ENCODE measurements at regions not wholly inside any gene's neighbourhood (a gene's known extent, or its start where the extent isn't known, plus 50 kb on each side); places are given as distances from the start of the nearest gene placed in this dataset.
"Not testable (repeated sequence)": the region's sequence is repeated elsewhere in the genome, so short reads cannot be mapped to it uniquely, and the experiment has no call there.

DNA sequence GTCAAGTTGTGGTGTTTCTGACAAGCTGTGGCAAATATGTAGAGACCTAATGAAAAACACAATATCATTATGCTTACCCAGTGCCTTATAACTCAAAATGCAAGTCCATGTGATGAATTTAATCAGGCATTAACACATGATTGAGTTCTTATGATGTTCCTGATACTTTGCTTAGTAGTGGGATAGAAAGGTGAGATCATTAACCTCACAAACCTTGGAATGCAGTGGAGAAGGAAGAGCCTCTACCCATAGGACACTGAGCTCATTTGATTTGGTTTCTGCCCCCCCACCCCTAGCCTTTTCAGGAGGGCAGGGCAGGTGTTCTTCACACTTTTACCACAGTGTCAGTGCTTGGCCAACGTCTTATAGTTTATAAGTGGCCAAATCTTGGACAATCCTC lies 683.6 kb upstream of the CPEB2 start:
- DNase-seq (ENCODE audit: low read depth) = no peak

DNA sequence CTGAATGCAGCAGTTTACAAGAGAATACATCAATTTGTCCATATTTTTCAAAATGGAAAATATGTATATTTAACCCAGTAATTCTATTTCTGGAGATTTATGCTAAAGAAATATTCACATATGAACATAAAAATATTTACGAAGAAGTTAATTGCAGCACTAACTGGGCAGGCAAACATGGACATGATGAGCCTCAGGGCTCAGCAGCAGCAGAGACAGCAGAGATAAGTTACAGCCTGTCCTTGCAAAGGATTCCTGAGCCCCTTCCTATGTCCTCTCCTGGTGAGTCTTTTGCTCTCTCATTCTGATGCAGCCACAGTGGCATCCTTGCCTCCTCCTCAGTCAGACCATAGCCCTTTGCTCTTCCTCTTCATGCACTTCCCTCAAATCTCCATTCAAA lies 680.6 kb upstream of the CPEB2 start:
- DNase-seq (ENCODE audit: low read depth) = no peak

DNA sequence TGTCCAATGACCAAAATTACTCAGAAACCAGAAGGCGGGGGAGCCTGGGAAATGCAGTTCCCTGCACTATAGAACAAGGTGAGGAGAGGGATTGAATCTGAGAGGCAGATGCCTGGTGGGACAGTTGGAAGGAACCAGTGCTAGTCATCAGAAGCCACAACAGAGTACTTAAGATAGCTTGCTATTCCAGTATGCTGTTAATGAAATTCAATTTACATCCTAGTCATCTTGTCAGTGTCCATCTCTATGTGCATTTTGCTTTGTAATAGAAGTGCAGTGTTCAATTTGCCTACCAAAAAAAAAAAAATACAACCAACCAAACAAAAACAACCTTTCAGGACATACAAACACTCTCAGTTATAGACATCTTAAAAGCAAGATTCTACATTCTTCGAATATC lies 679.1 kb upstream of the CPEB2 start:
- DNase-seq (ENCODE audit: low read depth) = no peak

DNA sequence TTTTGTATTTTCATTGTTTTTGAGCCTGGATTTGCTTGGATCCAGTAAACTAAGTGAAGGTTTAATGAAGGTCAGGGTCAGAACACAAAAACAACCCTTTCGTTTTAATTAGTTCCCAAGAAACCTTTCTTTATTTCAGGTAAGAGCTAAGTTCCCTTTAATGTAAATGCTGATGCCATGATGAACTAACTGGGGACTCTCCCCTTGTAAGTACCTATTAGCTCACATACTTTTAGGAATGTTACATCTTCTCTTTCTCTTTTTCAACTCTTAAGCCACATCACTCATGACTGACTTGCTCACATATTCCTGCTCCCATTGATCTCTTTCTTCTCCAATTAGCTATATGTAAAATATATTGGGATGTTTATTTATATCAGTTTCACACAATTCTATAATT lies 673.1 kb upstream of the CPEB2 start:
- no peak for DNase-seq (ENCODE audit: low read depth)

DNA sequence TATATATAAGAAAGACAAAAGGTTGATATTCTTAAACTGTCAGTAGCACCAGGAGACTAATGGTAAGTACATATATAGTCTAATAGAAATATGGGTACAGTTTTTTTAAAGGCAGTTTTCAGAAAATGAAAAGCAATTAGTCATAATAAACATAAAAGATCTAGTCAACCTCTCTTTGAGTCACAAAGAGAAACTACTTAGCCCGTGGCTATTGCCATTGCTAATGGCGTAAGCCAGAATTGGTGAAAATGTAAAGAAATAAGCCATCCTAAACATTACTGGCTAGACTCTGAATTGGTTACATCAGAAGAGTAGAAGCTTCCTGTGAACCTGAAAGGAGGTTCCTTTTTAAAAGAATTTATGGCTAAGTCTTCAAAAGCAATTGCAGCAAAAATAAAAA lies 668.7 kb upstream of the CPEB2 start:
- no peak for DNase-seq (ENCODE audit: low read depth)

DNA sequence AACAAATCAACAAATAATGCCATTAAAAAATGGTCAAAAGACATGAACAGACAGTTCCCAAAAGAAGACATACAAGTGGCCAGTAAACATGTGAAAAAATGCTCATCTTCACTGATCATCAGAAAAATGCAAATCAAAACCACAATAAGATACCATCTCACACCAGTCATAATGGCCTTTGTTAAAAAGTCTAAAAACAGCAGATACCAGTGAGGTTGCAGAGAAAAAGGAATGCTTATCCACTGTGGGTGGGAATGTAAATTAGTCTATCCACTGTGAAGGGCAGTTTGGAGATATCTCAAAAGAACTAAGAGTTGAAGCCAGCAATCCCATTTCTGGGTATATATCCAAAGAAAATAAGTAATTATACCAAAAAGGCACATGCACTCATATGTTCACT lies 668.1 kb upstream of the CPEB2 start:
- no peak for DNase-seq (ENCODE audit: low read depth)

DNA sequence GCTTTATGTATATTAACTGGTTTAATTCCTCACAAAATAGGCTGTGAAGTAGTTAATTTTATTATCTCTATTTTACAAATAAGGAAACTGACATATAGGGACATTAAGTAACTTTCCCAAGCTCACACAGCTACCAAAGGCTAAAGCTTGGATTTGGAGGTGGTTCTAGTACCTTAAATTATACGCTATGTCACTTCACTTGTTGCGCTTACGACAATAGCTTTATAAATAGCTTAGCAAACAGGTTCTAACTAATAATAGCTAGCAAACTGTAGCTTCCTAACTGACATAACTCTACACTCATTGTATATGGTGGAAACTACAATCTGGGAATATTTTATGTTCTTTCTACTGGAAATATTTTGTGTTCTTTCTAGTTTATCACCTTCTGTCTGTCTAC lies 666.4 kb upstream of the CPEB2 start:
- DNase-seq (ENCODE audit: low read depth) = no peak

DNA sequence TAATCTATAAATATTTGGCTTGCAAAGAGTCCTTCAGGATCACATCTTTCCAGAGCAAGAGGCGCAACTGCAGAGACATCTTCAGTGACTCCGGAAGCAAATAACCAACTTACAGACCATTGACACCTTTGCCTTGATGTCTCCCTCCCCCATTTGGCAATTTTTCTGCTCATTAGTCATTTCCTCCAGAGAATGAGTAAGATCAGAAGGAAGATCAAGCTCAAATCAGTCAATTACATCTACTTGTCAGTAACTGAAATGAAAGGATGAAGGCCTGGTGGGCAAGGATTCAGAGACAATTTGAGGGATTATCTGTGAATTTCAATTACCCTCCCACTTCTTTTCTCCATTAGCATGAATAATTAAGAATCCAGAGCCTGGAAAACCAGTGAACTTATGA lies 665.6 kb upstream of the CPEB2 start:
- no peak for DNase-seq (ENCODE audit: low read depth)

DNA sequence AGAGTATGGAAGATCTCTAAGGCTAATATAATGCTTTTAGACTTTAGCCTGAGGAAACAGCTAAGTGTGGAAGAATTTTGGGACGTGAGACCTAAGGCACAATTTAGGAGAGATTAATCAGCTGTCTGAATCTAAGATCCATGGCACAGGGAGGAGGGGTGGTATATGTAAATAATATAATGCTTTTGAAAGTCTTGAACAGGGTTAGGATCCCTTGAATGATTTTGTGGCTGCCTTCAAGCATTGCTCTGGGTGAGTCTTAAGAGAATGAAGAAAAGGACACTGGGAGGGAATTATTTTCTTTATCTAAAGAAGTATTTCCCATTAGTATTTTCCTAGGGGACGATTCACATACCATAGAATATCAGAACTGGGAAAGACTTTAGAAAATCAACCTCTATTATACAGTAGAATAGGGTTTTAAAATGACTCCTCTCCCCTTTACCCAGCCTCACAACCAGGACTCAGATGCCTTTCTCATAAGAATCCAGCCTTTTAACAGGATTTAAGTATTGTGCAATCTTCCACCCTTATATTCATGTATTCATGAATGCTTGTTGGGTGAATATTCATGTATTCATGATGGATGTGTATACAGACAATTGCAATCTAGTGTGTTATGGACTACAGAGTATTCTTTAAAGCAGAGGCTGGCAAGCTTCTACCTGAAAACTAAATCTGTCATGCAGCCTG lies 664.2 kb upstream of the CPEB2 start:
- DNase-seq (ENCODE audit: low read depth) = no peak

DNA sequence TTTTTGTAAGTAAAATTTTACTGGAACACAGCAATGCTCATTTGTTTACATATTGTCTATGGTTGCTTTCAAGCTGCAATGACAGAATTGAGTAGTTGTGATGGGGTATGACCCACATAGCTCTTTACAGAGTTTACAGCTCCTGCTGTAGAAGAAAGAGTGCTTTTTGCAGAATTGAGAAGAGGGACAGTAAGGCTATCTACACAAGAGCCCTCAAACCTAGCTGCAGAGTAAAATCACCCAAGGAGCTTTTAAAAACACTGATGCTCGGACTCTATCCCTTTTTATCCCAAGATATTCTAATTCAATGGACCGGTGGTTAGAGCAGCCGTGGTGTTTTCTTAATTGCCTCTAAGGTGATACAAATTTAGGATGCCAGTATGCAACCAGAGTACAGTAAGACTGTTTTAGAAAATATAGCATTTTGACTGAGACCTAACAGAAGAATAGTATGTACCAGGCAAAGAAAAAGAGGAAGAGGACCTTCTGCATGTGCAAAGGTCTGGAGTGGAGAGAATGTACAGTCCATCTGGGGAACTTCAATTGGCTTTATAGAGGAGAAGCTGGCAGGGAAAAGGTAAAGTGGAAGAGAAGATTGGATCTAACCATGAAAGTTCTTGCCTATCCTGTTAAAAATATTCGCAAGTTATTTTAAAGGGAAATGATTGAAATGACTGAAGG lies 663.6 kb upstream of the CPEB2 start:
- no peak for DNase-seq (ENCODE audit: low read depth)

DNA sequence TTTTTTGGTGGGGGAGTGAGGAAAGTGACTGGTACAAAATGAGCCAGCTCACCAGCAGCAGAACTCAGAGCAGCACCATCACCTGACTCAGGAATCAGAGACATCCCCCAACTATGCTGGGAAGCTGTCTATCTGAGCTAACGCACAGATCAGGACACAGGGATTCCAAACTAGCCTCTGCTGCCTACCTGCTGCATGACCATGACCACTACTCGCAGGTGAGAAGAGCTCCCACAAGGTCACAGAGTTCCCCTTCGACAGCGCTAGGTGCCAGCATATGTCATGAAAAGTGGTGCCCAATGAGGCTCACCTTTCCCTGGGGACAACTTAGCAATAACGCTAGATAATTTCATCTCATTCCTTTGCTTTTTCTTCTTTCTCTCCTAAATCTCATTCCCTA lies 662.6 kb upstream of the CPEB2 start:
- no peak for DNase-seq (ENCODE audit: low read depth)

DNA sequence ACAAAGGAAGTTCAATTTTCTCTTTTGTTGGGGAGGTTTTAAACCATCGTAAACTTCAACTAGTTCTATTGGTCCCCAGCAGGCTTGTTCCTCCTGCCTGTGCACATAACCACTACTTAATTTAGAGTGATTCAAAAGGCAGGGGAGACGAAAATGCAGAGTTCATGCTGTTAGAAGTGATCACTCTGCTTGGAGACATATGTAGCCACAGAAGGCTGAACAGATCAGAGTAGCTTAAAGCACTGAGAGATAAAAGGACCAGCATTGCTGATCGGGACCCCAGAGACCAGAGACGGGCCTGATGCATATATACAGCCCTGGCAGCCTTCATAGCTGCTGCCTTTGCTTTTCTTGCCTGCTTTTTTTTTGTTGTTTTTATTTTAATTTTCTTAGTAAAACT lies 662.0 kb upstream of the CPEB2 start:
- DNase-seq (ENCODE audit: low read depth) = no peak

DNA sequence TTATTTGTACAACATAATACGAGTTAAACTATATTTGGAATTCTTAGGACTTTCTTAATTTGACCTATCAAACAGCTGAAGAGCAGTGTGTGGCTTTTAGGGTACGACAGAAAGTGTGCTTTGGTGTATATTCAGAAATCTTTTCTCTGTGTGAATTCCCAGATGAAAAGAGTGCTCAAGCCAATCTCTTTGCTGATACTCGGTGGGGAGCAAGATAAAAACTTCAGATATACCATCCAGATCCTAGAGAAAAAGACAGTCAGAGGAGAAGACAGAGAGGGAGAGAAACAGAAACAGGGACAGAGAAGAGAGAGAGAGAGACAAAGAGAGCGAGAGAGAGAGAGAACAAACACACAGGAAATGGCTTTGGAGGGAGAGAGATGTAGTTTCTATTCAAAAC lies 658.3 kb upstream of the CPEB2 start:
- no peak for DNase-seq (ENCODE audit: low read depth)

DNA sequence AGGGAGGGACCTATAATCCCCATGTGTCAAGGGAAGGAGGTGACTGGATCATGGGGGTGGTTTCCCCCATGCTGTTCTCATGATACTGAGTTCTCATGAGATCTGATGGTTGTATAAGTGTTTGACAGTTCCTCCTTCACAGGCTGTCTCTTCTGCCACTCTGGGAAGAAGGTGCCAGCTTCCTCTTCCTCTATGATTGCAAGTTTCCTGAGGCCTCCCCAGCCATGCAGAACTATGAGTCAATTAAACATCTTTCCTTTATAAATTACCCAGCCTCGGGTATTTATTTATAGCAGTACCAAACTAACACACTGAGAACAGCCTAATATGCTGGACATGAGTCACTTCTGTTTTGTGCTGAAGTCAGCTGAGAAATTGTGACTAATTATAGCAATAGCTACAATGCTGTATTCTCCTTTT lies 656.9 kb upstream of the CPEB2 start:
- DNase-seq (ENCODE audit: low read depth) = no peak

DNA sequence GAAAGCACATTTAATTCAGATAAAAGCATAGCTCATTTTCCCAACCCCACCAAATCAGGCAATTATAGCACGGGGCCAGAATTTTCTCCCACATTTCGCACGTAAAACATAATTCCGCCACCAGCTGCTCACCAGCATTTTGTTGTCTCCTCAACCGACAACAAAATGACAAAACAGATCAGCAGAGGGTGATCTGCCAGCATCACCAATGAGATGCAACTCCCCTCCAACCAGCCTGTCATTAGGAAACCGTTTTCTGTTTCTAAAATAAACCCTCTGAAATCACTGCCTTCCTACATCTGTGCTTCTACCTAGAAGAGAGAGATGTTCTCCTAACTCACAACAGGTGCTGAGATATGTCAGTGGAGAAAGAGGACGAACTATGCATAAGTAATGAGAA lies 654.8 kb upstream of the CPEB2 start:
- no peak for DNase-seq (ENCODE audit: low read depth)

DNA sequence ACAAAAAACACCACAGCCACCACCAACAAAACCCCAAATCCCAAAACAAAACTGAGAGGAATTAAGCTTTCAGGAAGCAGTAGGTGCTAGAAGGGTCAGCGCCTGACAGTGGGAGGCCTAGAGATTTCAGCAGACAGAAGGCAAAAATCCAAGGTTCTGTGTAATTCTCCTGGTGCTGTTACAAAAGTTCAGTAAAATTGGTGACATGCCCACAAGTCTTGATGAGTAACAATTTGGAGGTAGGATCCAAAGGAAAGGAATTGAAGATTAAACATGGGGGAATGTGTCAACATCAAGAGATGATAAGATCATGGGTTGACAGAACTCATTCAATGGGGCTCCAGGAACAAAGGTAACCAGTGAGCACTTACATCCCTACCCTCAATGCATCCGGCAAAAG lies 653.8 kb upstream of the CPEB2 start:
- no peak for DNase-seq (ENCODE audit: low read depth)

DNA sequence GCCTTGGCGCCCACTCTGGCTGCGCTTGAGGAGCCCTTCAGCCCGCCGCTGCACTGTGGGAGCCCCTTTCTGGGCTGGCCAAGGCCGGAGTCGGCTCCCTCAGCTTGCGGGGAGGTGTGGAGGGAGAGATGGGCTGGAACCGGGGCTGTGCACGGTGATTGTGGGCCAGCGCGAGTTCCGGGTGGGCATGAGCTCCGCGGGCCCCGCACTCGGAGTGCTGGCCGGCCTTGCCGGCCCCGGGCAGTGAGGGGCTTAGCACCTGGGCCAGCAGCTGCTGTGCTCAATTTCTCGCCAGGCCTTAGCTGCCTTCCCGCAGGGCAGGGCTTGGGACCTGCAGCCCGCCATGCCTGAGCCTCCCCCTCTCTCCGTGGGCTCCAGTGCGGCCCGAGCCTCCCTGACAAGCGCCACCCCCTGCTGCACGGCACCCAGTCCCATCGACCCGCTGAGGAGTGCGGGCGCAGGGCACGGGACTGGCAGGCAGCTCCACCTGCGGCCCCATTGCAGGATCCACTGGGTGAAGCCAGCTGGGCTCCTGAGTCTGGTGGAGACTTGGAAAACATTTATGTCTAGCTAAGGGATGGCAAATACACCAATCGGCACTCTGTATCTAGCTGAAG lies 643.6 kb upstream of the CPEB2 start:
- DNase-seq (ENCODE audit: low read depth) = not testable (repeated sequence)

DNA sequence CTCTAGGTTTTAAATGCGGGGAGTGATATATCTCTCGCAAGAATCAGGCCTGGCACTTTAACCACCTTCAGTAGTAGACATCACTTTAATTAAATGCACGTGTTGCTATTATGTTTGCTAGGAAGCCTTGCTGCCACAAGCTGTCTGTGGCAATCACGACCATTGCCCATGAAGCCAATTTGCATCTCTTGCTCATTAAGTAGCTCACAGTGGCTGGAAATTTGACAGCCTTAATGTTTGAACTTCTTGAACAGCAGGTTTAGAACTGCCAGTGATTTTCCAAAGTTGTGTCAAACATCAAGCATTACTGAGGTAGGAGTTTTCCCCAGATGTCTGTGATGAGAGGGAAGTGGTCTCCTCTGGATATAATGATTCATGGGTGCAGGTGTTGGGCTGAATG lies 642.3 kb upstream of the CPEB2 start:
- no peak for DNase-seq (ENCODE audit: low read depth)

DNA sequence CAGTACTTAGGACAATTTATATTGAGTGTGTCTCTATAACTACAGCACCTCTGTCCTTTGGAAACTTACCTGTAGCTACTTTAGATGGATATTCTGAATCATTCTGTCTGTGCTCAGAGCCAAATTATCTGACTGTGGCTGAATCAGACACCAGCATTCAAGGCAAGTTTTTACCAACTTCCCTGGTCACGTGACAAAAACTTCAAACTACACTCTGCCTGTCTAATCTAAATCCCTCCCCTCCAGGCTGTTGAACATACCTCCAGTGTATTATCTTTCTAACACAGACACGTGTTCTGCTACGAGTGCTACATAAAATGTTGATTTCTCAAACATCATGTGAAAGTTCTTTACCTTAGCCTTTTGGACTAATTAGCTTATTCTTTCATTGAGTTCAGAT lies 641.2 kb upstream of the CPEB2 start:
- DNase-seq (ENCODE audit: low read depth) = no peak

DNA sequence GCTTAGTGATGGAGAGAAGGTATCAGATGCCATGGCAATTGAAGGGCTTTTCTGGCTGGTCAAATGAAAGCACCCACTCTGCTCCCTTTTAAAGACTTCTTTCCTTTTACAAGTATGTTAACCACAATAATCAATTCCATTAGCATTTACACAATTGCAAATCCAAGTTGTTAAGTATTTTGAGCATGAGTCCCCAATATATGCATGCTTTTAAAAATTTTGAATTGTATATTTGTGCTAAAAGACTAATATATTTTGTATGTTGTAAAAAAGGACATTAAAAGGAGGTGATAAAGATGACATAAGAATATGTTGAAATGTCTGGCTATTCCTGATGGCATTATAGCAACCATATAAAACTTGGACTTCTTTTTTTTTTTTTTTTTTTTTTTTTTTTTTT lies 639.9 kb upstream of the CPEB2 start:
- no peak for DNase-seq (ENCODE audit: low read depth)

DNA sequence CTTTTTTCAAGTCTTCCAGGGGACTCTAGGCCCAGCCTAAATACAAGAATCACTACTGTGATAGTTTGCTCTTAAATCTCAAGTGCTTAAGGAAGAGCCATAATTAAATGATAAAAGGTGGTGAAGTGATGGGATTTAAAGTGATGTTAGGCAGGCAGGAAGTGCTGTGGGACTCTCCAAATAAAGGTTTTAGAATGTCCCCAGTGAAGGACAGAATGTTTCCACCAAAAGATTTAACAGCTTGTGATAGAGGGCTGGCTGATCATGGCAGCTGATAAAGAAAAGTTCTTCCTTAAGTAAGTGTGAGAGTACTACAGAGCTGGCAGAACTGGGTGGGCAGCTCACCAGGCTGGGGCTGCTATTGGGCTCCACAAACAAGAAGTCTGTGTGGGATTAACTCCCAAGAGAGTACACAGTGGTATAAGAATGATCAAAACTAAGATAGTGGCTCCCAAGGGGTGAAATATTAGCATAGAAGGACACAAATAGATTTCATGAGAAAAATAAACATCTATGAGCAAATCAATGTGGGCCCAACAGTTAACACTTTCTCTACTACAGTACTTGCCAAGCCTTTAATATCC lies 637.2 kb upstream of the CPEB2 start:
- DNase-seq (ENCODE audit: low read depth) = no peak

DNA sequence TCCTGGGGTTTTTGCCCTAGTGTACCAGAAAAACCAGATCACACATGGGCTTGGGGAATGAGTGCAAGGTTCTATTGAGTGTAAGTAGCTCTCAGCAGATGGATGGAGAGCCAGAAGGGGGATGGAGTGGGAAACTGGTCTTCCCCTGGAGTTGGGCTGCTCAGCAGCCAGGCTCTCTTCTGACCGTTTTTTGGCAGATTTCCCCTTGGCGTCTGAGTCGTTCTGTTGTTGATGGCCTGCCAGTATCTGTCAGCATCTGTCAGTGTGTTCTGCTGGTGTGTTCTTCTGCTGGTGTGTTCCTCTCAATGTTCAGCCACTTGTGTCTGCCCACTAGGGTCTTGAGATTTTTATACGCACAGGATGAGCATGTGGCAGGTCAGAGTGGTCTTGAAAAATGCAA lies 633.9 kb upstream of the CPEB2 start:
- DNase-seq (ENCODE audit: low read depth) = no peak

DNA sequence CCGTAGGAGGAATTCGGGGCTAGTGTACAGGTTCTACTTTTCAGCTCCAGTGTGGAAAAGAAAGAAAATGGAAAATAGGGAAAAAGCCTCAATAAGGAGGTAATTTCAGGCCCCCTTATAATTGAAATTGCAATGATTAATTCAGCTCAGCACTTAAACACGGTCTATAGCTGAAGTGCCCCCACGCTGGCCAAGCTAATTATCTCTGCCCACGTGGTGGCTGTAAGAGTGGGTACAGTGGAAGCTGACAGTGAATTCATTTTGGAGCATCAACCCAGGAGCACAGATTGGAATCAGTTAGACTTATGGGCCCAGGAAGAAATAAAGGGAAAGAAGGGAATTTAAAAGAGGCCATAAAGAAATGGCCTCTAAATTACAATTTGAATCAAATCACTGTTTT lies 631.1 kb upstream of the CPEB2 start:
- DNase-seq (ENCODE audit: low read depth) = no peak
